PC-9 (cell line): ENCODE measurements at regions not wholly inside any gene's neighbourhood (a gene's known extent, or its start where the extent isn't known, plus 50 kb on each side); places are given as distances from the start of the nearest gene placed in this dataset.

Source experiments
- CTCF ChIP-seq: fragments of 200-600 bp; sonication (generic); conservative IDR thresholded peaks from 2 replicates; pipeline ENCODE4 v1.6.1; 2017; ENCODE audit warnings: mixed run types, antibody characterized with exemption, mild to moderate bottlenecking, moderate library complexity
- EZH2 ChIP-seq: fragments of 200-600 bp; sonication (generic); IDR thresholded peaks from 2 replicates; pipeline ENCODE4 v1.8.0; 2017; ENCODE audit warnings: antibody characterized with exemption, low read depth

GRCh38 chr7:113015034-113015645 lies 71.5 kb downstream of the GPR85 start:
- TF ChIP-seq CTCF (peak; percentile 70), EZH2 (no peak)
